Calu3 (cell line): ENCODE measurements at regions not wholly inside any gene's neighbourhood (a gene's known extent, or its start where the extent isn't known, plus 50 kb on each side); places are given as distances from the start of the nearest gene placed in this dataset.

Source experiments
- BruUV-seq: library from RNA; stranded (reverse); fragments of 400-500 nt; replicated peaks from 2 replicates; lab custom pipeline; 2021; lab: Mats Ljungman, UMichigan
- CTCF ChIA-PET: fragments of 300-600 bp; sonication (Branson Sonifier 250); formaldehyde crosslinking; loops from one replicate; lab custom pipeline; 2022; ENCODE audit warnings: antibody characterized with exemption; lab: Charles Lee
- DNase-seq: peaks from one replicate; pipeline ENCODE4 v3.0.0; 2022
- H3K27ac Mint-ChIP-seq: one replicate; pipeline ENCODE4 v1.8.0; 2022; ENCODE audit warnings: mixed read lengths; ENCODE audit not compliant: unreplicated experiment
- H3K27me3 Mint-ChIP-seq: one replicate; pipeline ENCODE4 v1.8.0; 2022; ENCODE audit warnings: mixed read lengths; ENCODE audit not compliant: unreplicated experiment
- H3K36me3 Mint-ChIP-seq: one replicate; pipeline ENCODE4 v1.8.0; 2022; ENCODE audit warnings: mild to moderate bottlenecking, moderate library complexity, mixed read lengths; ENCODE audit not compliant: insufficient read depth, unreplicated experiment
- H3K4me1 Mint-ChIP-seq: one replicate; pipeline ENCODE4 v1.8.0; 2022; ENCODE audit warnings: mild to moderate bottlenecking, low read depth, mixed read lengths; ENCODE audit not compliant: unreplicated experiment
- H3K4me3 Mint-ChIP-seq: one replicate; pipeline ENCODE4 v1.8.0; 2022; ENCODE audit warnings: mild to moderate bottlenecking, low read depth, moderate library complexity, mixed read lengths; ENCODE audit not compliant: unreplicated experiment
- H3K9me3 Mint-ChIP-seq: one replicate; pipeline ENCODE4 v1.8.0; 2022; ENCODE audit warnings: low read depth, mixed read lengths; ENCODE audit not compliant: unreplicated experiment
- CTCF ChIP-seq: fragments of 200-600 bp; IDR thresholded peaks from one replicate; pipeline ENCODE4 v1.8.0; 2022; ENCODE audit warnings: antibody characterized with exemption; ENCODE audit not compliant: unreplicated experiment
- intact Hi-C: fragments of 100-400 bp; cut with micrococcal nuclease; formaldehyde crosslinking; loops from one replicate; pipeline ENCODE4 v1.10.0; 2022; ENCODE audit not compliant: unreplicated experiment

- Mint-ChIP-seq H3K9me3 (no peaks in the 10 kb centered on the region), H3K36me3 (no peaks in the 10 kb centered on the region), H3K27ac (no peak overlapping the region), H3K27me3 (peaks cover 26% of the 10 kb centered on the region), H3K4me1 (no peaks in the 10 kb centered on the region), H3K4me3 (no peak overlapping the region)
- no peak for TF ChIP-seq CTCF
- no TSS peak for BruUV-seq
- intact Hi-C loops = no loop called here
- DNase-seq = no peak
- CTCF ChIA-PET = no interaction called here
Measured at GRCh38 chrX:111009256-111009655, 86.7 kb upstream of the PAK3 start.

GRCh38 chrX:111008126-111008525 is 87.9 kb upstream of the PAK3 start:
- Mint-ChIP-seq H3K36me3 (no peaks in the 10 kb centered on the region), H3K9me3 (no peaks in the 10 kb centered on the region), H3K27me3 (peaks cover 37% of the 10 kb centered on the region), H3K4me1 (no peaks in the 10 kb centered on the region), H3K4me3 (no peak overlapping the region), H3K27ac (no peak overlapping the region)
- no peak for TF ChIP-seq CTCF
- no peak for DNase-seq
- intact Hi-C loops = no loop called here
- CTCF ChIA-PET = no interaction called here
- no TSS peak for BruUV-seq

GRCh38 chrX:111007238-111007637 is 88.8 kb upstream of the PAK3 start:
- Mint-ChIP-seq H3K4me1 (no peaks in the 10 kb centered on the region), H3K36me3 (no peaks in the 10 kb centered on the region), H3K4me3 (no peak overlapping the region), H3K27ac (no peak overlapping the region), H3K9me3 (no peaks in the 10 kb centered on the region), H3K27me3 (peaks cover 40% of the 10 kb centered on the region)
- no TSS peak for BruUV-seq
- no peak for TF ChIP-seq CTCF
- DNase-seq = no peak
- intact Hi-C loops = no loop called here
- CTCF ChIA-PET = no interaction called here

- no peaks in the 10 kb centered on the region for H3K4me1 Mint-ChIP-seq
- DNase-seq = no peak
- intact Hi-C loops = no loop called here
- CTCF ChIA-PET = no interaction called here
- no peak for TF ChIP-seq CTCF
- H3K4me3 Mint-ChIP-seq = no peak overlapping the region
- H3K36me3 Mint-ChIP-seq = no peaks in the 10 kb centered on the region
- BruUV-seq = no TSS peak
- peaks cover 40% of the 10 kb centered on the region for H3K27me3 Mint-ChIP-seq
- no peak overlapping the region for H3K27ac Mint-ChIP-seq
- no peaks in the 10 kb centered on the region for H3K9me3 Mint-ChIP-seq
Measured at GRCh38 chrX:111006116-111006515, 89.9 kb upstream of the PAK3 start.
